ENCODE measurements at regions not wholly inside any gene's neighbourhood (a gene's known extent, or its start where the extent isn't known, plus 50 kb on each side); places are given as distances from the start of the nearest gene placed in this dataset.

- DNase-seq (ENCODE audit: extremely low spot score in 2 of 2) = no peak
- H3K4me1 ChIP-seq = no peaks in the 10 kb centered on the region
- H3K4me3 ChIP-seq = no peak overlapping the region
- no peaks in the 10 kb centered on the region for H3K36me3 ChIP-seq
- TF ChIP-seq POLR2AphosphoS5 (IDR thresholded peaks at IDR 0.05; ENCODE audit: insufficient read depth in 1 of 2, low read depth in 1 of 2) = no peak
- TF ChIP-seq CTCF (IDR thresholded peaks at IDR 0.05) = no peak
- TF ChIP-seq POLR2A (IDR thresholded peaks at IDR 0.05) = no peak
- no peak overlapping the region for H3K27ac ChIP-seq
- intact Hi-C loops (cut with DNase I) = no loop called here
- H3K27me3 ChIP-seq = no peaks in the 10 kb centered on the region
- H3K9me3 ChIP-seq = no peaks in the 10 kb centered on the region
Measured at GRCh38 chr13:74256969-74257368, 122.8 kb upstream of the KLF12 start.

GRCh38 chr13:74253161-74253560 lies 119.0 kb upstream of the KLF12 start:
- Histone ChIP-seq H3K27ac (no peak overlapping the region), H3K9me3 (no peaks in the 10 kb centered on the region), H3K27me3 (no peaks in the 10 kb centered on the region), H3K4me1 (no peaks in the 10 kb centered on the region), H3K4me3 (no peak overlapping the region), H3K36me3 (no peaks in the 10 kb centered on the region)
- TF ChIP-seq POLR2A (IDR thresholded peaks at IDR 0.05) (no peak), POLR2AphosphoS5 (IDR thresholded peaks at IDR 0.05; ENCODE audit: insufficient read depth in 1 of 2, low read depth in 1 of 2) (no peak), CTCF (IDR thresholded peaks at IDR 0.05) (no peak)
- intact Hi-C loops (cut with DNase I) = no loop called here
- no peak for DNase-seq (ENCODE audit: extremely low spot score in 2 of 2)

- Histone ChIP-seq H3K9me3 (no peaks in the 10 kb centered on the region), H3K36me3 (no peaks in the 10 kb centered on the region), H3K27me3 (no peaks in the 10 kb centered on the region), H3K27ac (no peak overlapping the region), H3K4me3 (no peak overlapping the region), H3K4me1 (no peaks in the 10 kb centered on the region)
- DNase-seq (ENCODE audit: extremely low spot score in 2 of 2) = no peak
- intact Hi-C loops (cut with DNase I) = no loop called here
- TF ChIP-seq POLR2A (IDR thresholded peaks at IDR 0.05) (no peak), CTCF (IDR thresholded peaks at IDR 0.05) (no peak), POLR2AphosphoS5 (IDR thresholded peaks at IDR 0.05; ENCODE audit: insufficient read depth in 1 of 2, low read depth in 1 of 2) (no peak)
Measured at GRCh38 chr13:74251778-74252519, 117.7 kb upstream of the KLF12 start.

GRCh38 chr13:74250738-74251190 lies 116.6 kb upstream of the KLF12 start:
- Histone ChIP-seq H3K36me3 (no peaks in the 10 kb centered on the region), H3K9me3 (no peaks in the 10 kb centered on the region), H3K27ac (no peak overlapping the region), H3K4me3 (no peak overlapping the region), H3K4me1 (no peaks in the 10 kb centered on the region), H3K27me3 (no peaks in the 10 kb centered on the region)
- TF ChIP-seq POLR2AphosphoS5 (IDR thresholded peaks at IDR 0.05; ENCODE audit: insufficient read depth in 1 of 2, low read depth in 1 of 2) (no peak), CTCF (IDR thresholded peaks at IDR 0.05) (no peak), POLR2A (IDR thresholded peaks at IDR 0.05) (no peak)
- intact Hi-C loops (cut with DNase I) = no loop called here
- no peak for DNase-seq (ENCODE audit: extremely low spot score in 2 of 2)

GRCh38 chr13:74248477-74248876 lies 114.3 kb upstream of the KLF12 start:
- Histone ChIP-seq H3K4me3 (no peak overlapping the region), H3K4me1 (no peaks in the 10 kb centered on the region), H3K9me3 (no peaks in the 10 kb centered on the region), H3K36me3 (no peaks in the 10 kb centered on the region), H3K27me3 (no peaks in the 10 kb centered on the region), H3K27ac (no peak overlapping the region)
- no peak for DNase-seq (ENCODE audit: extremely low spot score in 2 of 2)
- intact Hi-C loops (cut with DNase I) = no loop called here
- TF ChIP-seq CTCF (IDR thresholded peaks at IDR 0.05) (no peak), POLR2A (IDR thresholded peaks at IDR 0.05) (no peak)
